NCI-H226 (cell line): ENCODE measurements at regions not wholly inside any gene's neighbourhood (a gene's known extent, or its start where the extent isn't known, plus 50 kb on each side); places are given as distances from the start of the nearest gene placed in this dataset.

Experiments
- DNase-seq: peaks from one replicate; pipeline ENCODE4 v3.0.0-alpha.2; 2015

DNA sequence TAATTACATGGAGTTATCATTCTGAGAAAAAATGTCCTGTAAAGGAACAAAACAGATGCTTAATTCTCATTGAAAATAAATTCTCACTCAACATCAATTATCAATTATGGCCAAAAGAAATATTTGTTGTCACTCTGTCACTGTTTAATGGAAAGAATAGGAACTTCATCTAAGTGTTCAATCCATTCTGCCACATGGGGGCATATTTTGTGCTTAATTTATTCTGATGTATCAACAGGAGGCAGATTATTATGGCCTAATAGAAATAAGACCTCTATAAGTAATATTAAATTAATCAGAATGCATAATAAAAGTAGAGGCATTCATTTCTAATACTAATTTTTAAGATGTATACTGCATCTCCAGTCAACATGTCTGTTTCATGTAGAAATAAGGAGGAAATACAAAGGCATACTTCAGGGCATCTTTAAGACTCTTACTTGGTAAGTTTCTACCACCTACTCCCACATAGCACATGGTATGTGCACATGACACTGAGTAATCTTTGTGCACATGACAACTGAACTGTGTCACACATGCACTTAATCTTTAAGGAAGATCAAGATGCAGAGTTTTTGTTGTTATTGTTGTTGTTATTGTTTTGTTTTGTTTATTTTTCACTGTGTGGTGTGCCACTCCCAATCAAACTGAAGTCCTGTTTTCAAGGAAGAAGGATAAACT lies 420.4 kb upstream of the SEMA3A start:
- no peak for DNase-seq

DNA sequence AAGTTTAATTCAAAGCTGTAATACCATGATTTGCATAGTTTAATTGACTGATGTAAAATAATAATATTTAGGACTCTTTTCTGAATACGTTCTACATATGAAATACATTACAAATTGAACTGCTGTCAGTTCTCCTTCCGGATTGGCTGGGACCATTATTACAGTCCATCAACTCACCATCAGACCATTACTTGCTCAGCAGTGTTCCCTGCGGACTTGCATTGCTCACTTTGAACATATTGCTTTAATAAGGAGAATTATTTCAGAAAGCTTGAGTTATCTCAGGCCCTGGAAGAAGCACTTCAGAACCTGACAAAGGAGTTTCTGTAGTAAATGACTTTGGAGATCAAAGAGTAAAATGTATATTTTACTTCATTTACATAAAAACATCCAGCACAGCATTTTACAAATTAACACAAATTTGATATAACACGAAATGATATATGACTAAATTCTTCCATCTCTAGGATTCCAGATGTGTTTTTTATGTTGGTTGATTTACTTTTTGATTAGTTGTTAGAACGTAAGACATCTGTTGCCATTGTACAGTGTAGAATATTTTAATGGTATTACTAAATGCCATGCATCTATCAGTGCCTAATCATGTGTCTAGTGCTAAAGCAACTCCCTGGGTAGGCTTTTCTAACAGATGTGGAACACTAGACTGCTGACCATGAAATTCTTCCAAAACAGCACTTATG lies 418.5 kb upstream of the SEMA3A start:
- no peak for DNase-seq

DNA sequence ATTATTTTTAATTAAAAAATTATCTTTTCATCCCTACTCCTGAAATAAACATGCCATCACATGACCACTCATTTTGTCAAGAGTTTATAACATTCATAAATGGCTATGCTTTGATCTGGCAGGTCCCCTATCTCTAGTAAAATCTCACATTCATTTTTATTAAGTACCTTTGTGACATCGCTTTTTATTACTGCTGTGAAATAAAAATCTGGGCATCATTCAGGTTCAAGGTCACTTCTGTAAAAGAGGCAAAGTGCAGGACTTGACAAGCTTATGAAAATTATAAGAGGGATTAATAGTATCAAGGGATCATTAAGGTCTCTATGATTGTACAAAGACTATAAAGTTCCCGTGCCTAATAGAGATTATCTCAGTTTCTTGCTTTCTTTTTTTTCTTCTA lies 416.8 kb upstream of the SEMA3A start:
- DNase-seq: no peak

DNA sequence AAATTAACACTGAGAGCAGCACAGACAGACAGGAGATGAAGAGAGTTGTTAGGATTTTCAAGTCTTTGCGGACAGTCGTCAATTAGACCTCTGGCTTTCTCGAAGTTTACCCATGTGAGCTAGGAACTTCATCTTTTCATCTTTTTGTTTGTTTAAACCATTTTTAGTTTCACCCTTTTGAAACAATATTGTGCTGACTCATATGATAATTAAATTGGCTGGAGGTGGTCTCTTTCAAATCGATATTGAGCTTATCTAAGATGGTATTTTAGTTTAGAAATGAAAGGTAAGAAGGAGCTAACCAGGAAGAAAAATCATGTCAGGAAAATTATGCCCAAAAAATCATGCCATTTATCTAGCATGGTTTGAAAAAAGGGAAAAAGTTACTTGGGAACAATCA lies 415.8 kb upstream of the SEMA3A start:
- no peak for DNase-seq

DNA sequence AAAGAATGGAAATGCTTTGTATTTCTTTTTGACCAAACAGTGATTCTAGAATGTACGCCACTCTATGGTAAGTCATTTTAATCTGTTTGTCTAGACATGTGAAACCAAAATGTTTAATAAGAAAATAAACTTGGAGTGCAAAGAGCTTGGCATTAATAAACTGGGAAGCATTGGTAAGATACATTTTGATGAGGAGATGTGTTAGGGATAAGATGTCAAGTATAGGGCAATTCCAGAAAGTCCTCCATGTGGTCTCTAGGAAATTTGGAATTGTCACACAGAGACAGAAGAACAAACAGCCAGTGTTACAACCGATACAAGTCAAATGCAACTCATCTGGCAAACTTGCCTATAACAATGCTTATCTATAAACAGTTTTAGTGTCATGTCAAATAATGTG lies 410.7 kb upstream of the SEMA3A start:
- DNase-seq: no peak

DNA sequence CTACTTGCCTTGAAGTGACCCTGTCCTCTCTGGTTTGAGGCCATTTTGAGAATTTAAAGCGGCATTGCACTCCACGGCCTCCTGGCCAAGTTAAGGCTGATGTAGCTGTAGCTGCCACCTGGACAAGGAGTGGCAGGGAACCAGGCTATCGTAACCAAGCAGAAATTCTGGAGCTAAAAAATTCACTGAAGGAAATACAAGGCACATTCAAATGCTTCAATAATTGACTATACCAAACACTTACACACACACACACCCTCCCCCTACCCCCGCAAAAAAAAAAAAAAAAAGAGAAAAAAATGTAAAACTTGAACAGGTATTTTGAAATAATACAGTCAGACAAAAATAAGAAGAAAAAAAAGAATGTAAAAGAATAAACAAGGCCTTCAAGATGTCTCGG lies 409.0 kb upstream of the SEMA3A start:
- DNase-seq: no peak

DNA sequence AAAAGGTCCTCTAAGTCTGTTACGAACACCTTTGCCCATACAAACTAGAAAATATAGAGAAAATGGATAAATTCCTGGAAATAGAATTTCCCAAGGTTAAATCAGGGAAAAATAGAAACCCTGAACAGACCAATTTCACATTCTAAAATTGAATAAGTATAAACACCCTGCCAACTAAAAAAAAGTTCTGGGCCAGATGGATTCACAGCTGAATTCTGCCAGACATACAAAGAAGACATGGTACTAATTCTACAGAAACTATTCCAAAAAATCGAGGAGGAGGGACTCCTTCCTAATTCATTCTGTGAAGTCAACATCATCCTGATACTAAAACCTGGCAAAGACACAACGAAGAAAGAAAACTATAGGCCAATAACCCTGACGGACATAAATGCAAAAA lies 400.4 kb upstream of the SEMA3A start:
- no peak for DNase-seq

DNA sequence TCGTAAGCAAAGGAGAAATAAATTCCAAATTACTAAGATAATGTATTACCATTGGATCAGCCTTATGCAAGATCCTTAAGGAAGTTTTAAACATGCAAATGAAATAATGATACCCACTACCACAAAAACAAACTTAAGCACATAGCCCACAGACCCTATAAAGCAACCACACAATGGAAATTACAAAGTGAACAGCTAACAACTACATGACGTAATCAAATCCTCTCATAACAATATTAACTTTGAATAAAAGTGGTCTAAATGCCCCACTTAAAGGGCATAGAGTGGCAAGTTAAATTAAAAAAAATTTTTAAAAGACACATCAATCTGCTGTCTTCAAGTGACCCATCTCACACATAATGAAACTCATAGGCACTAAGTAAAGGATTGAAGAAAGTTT lies 397.3 kb upstream of the SEMA3A start:
- no peak for DNase-seq

DNA sequence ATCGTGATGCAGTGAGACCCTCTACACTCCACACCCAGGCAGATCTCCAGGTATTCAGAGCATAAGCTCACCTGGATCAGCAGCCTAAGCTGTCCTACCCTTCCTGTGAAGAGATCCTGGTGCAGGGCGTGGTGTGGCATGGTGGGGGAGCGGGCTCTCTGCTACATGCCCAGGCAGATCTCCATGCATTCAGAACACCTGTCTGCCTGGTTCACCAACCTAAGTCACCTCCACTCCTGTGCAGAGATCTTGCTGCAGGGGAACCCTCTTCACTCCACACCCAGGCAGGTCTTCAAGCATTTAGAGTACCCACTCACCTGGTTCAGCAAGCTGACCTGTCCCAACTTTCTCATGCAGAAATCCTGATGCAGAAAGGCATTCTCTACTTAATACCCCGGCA lies 394.4 kb upstream of the SEMA3A start:
- DNase-seq: no peak

DNA sequence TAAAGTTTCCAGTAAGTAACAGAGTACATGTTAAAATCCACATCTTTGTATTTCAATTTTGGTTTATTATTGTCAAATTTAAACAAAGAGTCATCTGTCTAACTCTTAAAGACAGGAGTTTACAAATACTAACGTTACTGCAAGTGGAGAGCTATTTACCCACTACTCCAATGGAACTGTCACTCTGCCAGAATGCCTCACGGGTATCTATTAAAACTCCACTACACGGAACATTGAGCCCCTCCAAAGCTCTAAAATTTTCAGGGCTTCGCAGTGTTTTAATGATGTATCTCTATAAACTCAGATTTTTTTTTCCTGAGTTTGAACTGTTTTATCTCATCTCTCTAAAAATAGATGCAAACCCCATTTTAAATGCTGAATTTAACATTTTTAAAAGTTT lies 388.7 kb upstream of the SEMA3A start:
- DNase-seq: no peak

DNA sequence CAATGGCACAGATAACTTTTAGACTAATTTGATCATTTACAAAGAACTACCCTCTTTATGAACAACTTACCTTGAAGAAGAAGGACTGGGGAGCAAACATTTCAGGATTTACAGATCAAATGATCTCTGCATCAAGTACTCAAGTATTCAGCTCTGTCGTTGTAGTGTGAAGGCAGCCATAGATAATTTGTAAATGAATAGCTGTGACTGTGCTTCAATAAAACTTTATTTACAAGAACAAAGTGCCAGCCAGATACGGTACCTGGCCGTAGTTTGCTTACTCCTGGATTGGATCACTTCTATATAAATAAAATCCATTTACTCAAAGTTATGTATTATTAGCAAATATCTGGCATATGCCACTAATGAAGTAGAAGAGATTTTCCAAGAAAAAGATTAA lies 388.2 kb upstream of the SEMA3A start:
- DNase-seq: no peak

DNA sequence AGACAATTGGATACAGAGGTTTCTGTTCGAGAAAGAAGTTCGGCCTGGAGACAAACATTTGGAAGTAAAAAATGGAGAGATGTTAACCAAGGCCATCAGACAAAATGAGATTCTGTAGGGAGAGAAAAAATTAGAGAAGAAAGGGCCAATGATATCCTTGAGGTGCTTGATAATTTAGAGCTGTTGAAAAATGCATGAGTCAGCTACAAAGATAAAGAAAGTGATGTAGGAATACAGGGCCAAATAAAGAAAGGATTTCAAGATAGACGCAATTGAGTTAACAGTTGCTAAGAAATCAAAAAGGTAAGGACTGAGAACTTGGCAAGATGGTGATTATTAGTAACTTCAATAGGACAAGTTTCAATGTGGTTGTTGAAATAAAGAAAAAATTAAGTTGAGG lies 384.2 kb upstream of the SEMA3A start:
- DNase-seq: peak; percentile 5

DNA sequence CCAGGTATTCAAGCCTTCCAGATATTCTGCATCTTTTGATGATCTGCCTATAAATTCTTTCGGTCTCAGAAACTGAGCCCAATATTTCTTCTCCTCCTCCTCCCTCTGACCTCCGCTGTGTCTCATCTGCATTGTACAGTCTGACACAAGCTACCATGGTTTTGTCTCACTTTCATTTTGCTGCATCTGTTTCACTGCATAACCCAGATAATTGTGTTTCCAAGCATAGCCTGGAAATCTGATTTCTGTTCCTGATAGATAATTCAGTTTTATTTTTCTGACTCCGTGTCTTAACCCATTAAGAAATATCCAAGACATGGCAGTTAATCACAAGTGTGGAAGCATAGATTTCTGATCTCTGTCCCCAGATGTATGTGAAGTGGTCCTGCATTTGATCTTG lies 374.2 kb upstream of the SEMA3A start:
- DNase-seq: no peak

DNA sequence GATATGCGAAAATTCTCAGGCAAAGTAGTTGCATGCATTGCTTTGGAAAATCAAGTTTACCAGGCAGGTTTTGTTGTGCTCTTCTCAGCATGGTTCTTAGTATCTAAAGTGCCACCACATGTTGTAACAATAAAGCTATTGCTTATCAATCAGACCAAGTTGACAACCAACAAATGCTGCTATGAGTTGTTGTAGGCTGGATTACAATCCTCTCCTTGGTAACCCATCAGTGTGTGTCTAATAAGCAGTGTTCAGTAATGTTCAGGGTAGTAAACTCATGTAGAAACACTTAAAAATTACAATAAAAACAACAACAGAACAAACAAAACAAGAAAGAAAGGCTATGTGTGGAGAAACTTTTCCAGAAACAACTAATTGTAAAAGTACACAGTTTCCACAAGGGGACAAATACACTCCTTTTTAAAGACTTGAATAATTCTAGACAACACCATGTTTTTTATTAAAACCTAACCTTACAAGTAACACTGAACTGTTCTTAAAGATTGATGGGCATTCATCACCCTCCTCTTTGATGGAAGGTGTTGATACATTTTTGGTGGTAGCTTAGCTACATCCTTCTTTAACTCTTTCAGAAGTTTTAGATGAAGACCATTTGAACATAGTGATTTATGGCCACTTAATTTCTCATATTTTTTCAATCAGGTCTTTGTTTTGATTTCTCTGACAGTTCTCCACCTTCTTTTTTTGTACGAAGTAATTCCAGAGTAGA lies 370.9 kb upstream of the SEMA3A start:
- no peak for DNase-seq

DNA sequence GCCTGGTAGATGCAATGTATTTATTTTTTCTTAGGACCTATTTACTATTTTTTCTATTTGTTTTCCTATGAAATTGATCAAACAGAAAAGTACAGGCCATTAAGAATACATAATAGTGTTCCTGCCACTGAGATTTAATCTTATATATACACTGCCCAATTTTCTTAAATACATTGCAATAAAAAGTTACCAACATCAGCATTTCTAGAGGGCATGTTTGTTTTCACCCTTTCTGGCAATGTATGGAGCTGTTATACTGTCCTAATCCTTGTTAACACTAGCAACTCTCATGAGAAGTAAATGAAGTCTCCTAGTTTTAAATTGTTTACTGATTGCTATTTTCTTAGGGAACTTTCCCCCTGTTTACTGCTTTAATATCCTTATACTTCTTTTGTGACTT lies 359.1 kb upstream of the SEMA3A start:
- no peak for DNase-seq

DNA sequence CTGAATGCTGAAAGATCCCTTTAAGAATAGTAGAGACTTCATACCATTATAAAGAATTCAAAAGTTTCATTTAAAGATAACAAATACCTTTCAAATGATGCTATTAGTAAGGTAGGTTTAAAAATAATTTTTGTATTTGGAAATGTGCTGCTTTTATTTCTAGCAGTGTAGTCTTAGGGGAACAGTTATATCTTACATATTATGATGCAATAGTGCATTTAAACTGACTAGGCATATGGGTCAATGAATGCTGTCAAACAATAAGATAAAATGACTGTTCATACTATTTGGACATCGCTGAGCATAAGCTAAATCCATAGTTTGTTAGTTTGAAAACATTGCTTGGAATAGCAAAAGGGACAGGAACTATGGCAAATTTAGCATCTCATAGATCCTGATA lies 354.8 kb upstream of the SEMA3A start:
- peak; percentile 8 for DNase-seq

DNA sequence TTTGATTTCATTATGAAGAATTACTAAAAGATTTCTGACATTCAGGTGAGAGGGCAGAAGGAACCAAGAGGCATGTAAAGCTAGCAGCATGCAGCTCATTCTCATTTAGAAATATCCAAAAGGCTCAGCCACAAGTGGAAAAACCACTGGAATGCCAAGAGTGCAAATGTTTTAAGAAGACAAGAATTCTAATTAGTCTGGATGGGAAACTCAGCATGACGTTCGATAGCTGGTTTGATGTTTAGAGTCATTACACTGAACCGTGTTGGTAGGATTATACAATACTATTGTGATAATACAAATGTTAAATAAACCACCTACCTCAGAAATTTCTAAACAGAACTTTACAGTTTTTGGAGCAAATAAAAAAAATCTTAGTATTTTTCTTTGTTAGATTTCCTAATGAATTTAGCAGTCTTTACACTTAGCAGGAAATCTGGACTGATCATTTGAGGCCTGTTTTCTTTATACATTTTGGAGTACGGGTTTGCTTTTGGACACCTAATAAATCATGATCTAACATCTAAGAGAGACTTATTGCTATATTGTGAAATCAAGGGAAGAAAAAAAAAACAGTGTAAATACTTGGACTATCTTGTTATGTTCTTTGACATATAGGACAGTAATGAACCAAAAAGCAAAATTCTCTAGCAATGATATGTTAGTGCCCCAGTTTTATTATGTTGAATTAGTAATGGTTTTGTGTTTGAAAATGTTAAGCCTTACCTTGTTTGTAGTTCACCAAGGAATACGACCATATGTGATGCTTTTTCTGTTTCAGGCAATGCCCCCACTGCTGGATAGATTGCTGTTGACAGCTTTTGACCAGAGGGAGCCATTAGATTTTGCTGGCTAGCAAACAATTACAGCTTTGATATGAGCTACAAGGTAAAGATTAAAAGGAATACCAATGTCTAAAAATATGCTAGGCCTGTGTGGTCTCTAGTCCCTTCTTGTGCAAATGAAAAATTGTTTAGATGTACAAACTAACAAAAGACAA lies 354.1 kb upstream of the SEMA3A start:
- peak; percentile 69 for DNase-seq

DNA sequence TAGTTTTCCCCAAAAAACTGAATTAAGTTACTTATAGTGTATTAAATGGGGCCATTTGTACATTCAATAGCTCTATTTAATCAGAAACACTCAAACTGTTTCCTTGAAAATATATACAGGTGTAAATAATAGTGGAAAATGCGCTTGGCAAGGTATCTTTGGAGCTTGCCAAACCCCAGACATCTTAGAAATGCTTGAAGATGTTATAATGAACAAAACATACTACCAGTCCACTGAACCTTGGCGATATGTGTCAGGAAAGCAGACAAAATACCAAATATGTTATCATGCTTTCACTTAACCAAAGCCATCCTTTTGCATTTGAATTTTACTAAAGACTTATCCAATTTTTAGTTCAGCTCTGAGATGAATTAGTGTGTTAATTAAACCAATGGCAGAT lies 352.7 kb upstream of the SEMA3A start:
- DNase-seq: no peak

DNA sequence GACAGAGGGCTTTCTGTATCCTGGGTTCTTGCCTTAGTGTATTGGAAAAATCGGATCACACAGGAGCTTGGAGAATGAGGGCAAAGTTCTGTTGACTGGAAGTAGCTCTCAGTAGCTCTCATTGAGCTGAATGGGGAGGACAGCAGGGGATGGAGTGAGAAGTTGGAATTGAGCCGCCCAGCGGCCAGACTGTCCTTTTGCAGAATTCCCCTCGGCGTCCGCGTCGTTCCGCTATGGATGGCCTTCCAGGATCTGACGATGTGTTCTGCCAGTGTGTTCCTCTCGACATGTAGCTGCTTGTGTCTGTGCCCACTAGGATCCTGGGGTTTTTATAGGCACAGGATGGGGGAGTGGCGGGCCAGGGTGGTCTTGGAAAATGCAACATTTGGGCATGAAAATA lies 351.8 kb upstream of the SEMA3A start:
- DNase-seq: no peak

DNA sequence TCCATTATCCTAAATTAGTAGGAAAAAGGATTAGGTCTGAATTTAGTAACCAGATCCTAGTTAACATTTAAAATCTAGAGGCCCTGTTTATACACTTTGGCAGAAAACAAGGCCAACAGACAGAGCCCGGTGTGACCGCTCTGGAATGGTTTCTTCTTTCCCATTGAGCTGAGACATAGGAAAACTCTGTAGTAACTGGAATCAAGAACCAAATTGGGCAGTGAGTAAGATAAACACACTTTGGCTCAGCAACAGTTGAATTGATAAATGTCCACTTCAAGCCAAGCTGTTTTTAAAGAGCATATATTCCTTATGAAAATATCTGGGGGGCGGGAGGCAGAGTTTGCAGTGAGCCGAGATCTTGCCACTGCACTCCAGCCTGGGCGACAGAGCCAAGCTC lies 343.7 kb upstream of the SEMA3A start:
- no peak for DNase-seq

DNA sequence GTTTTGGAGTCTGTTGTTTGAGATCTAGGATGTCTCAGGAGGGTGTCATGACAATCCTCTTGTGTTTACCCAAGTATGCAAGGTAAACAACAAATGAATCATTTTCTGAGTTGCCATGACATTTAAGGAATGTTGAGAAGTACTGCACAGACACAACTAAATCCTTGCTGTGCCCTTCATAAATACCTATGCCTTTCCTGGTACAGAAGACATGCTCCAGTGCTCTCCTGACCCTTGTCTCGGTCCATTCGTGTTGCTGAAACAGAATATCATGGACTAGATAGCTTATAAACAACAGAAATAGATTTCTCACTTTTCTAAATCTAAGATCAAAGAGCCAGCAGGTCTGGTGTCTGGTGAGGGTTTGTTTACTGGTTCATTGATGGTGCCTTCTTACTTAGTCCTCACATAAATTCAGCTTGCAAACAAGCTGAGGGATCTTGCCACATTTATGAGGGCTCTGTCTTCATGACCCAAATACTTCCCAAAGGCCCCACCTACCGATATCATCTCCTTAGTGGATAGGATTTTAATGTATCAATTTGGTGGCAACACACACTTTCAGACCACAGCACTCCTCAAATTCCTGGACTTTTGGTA lies 341.8 kb upstream of the SEMA3A start:
- DNase-seq: no peak

DNA sequence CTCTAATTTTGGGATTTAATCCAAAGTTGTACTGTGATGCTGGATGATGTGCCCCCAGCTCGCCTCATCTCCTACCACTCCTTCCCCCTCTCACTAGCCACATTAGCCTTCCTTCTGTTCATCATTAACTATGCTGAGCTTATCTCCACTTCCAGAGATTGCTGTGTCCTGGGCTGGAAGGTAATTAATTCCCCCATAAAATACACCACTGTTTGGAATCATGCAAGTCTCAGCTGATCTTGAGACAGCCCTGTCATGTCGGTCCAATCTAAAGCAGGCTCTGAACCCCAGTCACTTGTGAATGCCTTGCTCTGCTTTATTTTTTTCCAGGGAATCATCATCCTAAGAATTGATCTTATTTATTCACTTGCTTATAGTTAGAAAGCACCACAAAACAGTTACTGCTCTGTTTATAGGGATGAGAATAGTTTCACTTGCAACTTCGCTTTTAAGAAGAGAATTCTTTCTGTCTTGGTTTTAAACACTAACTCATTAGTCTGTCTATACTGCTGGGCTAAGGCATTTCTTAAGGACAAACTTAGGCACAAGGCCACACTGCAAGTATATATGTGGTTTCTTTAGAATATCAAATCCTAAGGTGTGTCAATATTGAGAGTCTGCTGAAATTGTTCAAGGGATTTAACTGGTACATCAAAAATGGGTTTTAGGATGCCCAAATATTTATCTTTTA lies 341.1 kb upstream of the SEMA3A start:
- no peak for DNase-seq
